Caco-2 (cell line): ENCODE measurements at regions not wholly inside any gene's neighbourhood (a gene's known extent, or its start where the extent isn't known, plus 50 kb on each side); places are given as distances from the start of the nearest gene placed in this dataset.

Experiments
- BruUV-seq: library from RNA; stranded (reverse); fragments of 400-500 nt; replicated peaks from 2 replicates; lab custom pipeline; 2021; lab: Mats Ljungman, UMichigan
- CTCF ChIA-PET: fragments of 300-600 bp; sonication (Branson Sonifier 250); formaldehyde crosslinking; loops from one replicate; lab custom pipeline; 2022; ENCODE audit warnings: antibody characterized with exemption; lab: Charles Lee
- POLR2A ChIA-PET: fragments of 300-600 bp; sonication (Branson Sonifier 250); formaldehyde crosslinking; loops from one replicate; lab custom pipeline; 2022; ENCODE audit warnings: antibody characterized with exemption; lab: Charles Lee
- DNase-seq, 2 experiments: peaks; one replicate each; pipeline versions ENCODE4 v3.0.0 to v3.0.0-alpha.2; 2020 to 2022
- H3K27me3 ChIP-seq: replicated peaks from 2 replicates; pipeline ENCODE4 v1.6.0; 2011; ENCODE audit warnings: low read length; ENCODE audit not compliant: control insufficient read depth, insufficient read depth
- H3K36me3 ChIP-seq: 2 replicates; pipeline ENCODE4 v1.5.1; 2011; ENCODE audit warnings: low read length; ENCODE audit not compliant: control insufficient read depth, insufficient read depth
- H3K4me1 ChIP-seq: fragments of 250-450 bp; sonication (Bioruptor Pico); 2 replicates; pipeline ENCODE4 v1.5.1; 2020; ENCODE audit warnings: mild to moderate bottlenecking
- H3K4me3 ChIP-seq: 2 replicates; pipeline ENCODE4 v1.5.1; 2011; ENCODE audit warnings: low read depth, mild to moderate bottlenecking, control low read depth, low read length
- H3K9me3 ChIP-seq: fragments of 250-450 bp; sonication (Bioruptor Pico); 2 replicates; pipeline ENCODE4 v1.5.1; 2020; ENCODE audit warnings: mild to moderate bottlenecking, moderate library complexity
- H3K27ac Mint-ChIP-seq: one replicate; pipeline ENCODE4 v1.8.0; 2022; ENCODE audit warnings: mixed read lengths; ENCODE audit not compliant: unreplicated experiment
- H3K27me3 Mint-ChIP-seq: one replicate; pipeline ENCODE4 v1.8.0; 2022; ENCODE audit warnings: mixed read lengths; ENCODE audit not compliant: insufficient read depth, unreplicated experiment
- H3K36me3 Mint-ChIP-seq: one replicate; pipeline ENCODE4 v1.8.0; 2022; ENCODE audit warnings: mild to moderate bottlenecking, mixed read lengths; ENCODE audit not compliant: insufficient read depth, unreplicated experiment
- H3K4me1 Mint-ChIP-seq: one replicate; pipeline ENCODE4 v1.8.0; 2022; ENCODE audit warnings: low read depth, mixed read lengths; ENCODE audit not compliant: unreplicated experiment
- H3K4me3 Mint-ChIP-seq: one replicate; pipeline ENCODE4 v1.8.0; 2022; ENCODE audit warnings: mild to moderate bottlenecking, moderate library complexity, mixed read lengths; ENCODE audit not compliant: unreplicated experiment
- H3K9me3 Mint-ChIP-seq: one replicate; pipeline ENCODE4 v1.8.0; 2022; ENCODE audit warnings: mixed read lengths; ENCODE audit not compliant: unreplicated experiment
- intact Hi-C: fragments of 100-400 bp; cut with micrococcal nuclease; formaldehyde crosslinking; loops from one replicate; pipeline ENCODE4 v1.10.0; 2022; ENCODE audit not compliant: unreplicated experiment
- TF ChIP-seq, protein P1 (sequence below), 2 experiments: fragments of 200-600 bp in 1 of 2; IDR thresholded peaks; 1 replicate in 1 of 2; 2 replicates in 1 of 2; pipeline versions ENCODE4 v1.5.1 to v1.8.0; 2011 to 2022; ENCODE audit warnings: antibody characterized with exemption in 1 of 2, control low read depth in 1 of 2, inconsistent platforms in 1 of 2, low read depth in 1 of 2, low read length in 1 of 2, mild to moderate bottlenecking in 1 of 2, moderate library complexity in 1 of 2; ENCODE audit not compliant: insufficient read depth in 1 of 2, severe bottlenecking in 1 of 2, unreplicated experiment in 1 of 2

- Histone ChIP-seq H3K4me3 (no peak overlapping the region), H3K9me3 (no peaks in the 10 kb centered on the region), H3K36me3 (no peaks in the 10 kb centered on the region), H3K4me1 (no peaks in the 10 kb centered on the region), H3K27me3 (no peaks in the 10 kb centered on the region)
- H3K4me3 Mint-ChIP-seq: no peak overlapping the region
- no peaks in the 10 kb centered on the region for H3K36me3 Mint-ChIP-seq
- ChIA-PET POLR2A (no interaction called here), CTCF (no interaction called here)
- no peaks in the 10 kb centered on the region for H3K27me3 Mint-ChIP-seq
- H3K27ac Mint-ChIP-seq: no peak overlapping the region
- BruUV-seq: no TSS peak
- TF ChIP-seq, protein P1, sequence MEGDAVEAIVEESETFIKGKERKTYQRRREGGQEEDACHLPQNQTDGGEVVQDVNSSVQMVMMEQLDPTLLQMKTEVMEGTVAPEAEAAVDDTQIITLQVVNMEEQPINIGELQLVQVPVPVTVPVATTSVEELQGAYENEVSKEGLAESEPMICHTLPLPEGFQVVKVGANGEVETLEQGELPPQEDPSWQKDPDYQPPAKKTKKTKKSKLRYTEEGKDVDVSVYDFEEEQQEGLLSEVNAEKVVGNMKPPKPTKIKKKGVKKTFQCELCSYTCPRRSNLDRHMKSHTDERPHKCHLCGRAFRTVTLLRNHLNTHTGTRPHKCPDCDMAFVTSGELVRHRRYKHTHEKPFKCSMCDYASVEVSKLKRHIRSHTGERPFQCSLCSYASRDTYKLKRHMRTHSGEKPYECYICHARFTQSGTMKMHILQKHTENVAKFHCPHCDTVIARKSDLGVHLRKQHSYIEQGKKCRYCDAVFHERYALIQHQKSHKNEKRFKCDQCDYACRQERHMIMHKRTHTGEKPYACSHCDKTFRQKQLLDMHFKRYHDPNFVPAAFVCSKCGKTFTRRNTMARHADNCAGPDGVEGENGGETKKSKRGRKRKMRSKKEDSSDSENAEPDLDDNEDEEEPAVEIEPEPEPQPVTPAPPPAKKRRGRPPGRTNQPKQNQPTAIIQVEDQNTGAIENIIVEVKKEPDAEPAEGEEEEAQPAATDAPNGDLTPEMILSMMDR (IDR thresholded peaks at IDR 0.05; ENCODE audit: insufficient read depth in 1 of 2, low read depth in 1 of 2, low read length in 1 of 2, severe bottlenecking in 1 of 2, unreplicated experiment in 1 of 2): no peak
- intact Hi-C loops: no loop called here
- DNase-seq: no peak
- no peaks in the 10 kb centered on the region for H3K4me1 Mint-ChIP-seq
- no peaks in the 10 kb centered on the region for H3K9me3 Mint-ChIP-seq
Observed at GRCh38 chr9:20208226-20208625, 414.1 kb downstream of the MLLT3 start.

GRCh38 chr9:20207176-20207575, 415.1 kb downstream of the MLLT3 start:
- CTCF ChIA-PET: no interaction called here
- Histone ChIP-seq H3K4me3 (no peak overlapping the region), H3K27me3 (no peaks in the 10 kb centered on the region), H3K36me3 (no peaks in the 10 kb centered on the region), H3K4me1 (no peaks in the 10 kb centered on the region), H3K9me3 (no peaks in the 10 kb centered on the region)
- Mint-ChIP-seq H3K27ac (no peak overlapping the region), H3K4me1 (no peaks in the 10 kb centered on the region), H3K36me3 (no peaks in the 10 kb centered on the region), H3K4me3 (no peak overlapping the region), H3K27me3 (no peaks in the 10 kb centered on the region), H3K9me3 (no peaks in the 10 kb centered on the region)
- intact Hi-C loops: no loop called here
- no TSS peak for BruUV-seq
- POLR2A ChIA-PET: no interaction called here
- no peak for DNase-seq
- TF ChIP-seq, protein P1 (IDR thresholded peaks at IDR 0.05; ENCODE audit: insufficient read depth in 1 of 2, low read depth in 1 of 2, low read length in 1 of 2, severe bottlenecking in 1 of 2, unreplicated experiment in 1 of 2): no peak

- Mint-ChIP-seq H3K27me3 (no peaks in the 10 kb centered on the region), H3K4me1 (no peaks in the 10 kb centered on the region), H3K4me3 (no peak overlapping the region), H3K9me3 (no peaks in the 10 kb centered on the region), H3K27ac (no peak overlapping the region), H3K36me3 (no peaks in the 10 kb centered on the region)
- TF ChIP-seq, protein P1 (IDR thresholded peaks at IDR 0.05; ENCODE audit: insufficient read depth in 1 of 2, low read depth in 1 of 2, low read length in 1 of 2, severe bottlenecking in 1 of 2, unreplicated experiment in 1 of 2): no peak
- no peak for DNase-seq
- intact Hi-C loops: no loop called here
- ChIA-PET CTCF (no interaction called here), POLR2A (no interaction called here)
- H3K27me3 ChIP-seq: no peaks in the 10 kb centered on the region
- H3K9me3 ChIP-seq: no peaks in the 10 kb centered on the region
- BruUV-seq: no TSS peak
- no peak overlapping the region for H3K4me3 ChIP-seq
- H3K4me1 ChIP-seq: no peaks in the 10 kb centered on the region
- no peaks in the 10 kb centered on the region for H3K36me3 ChIP-seq
Observed at GRCh38 chr9:20205821-20206220, 416.5 kb downstream of the MLLT3 start.
